ENCODE measurements at regions not wholly inside any gene's neighbourhood (a gene's known extent, or its start where the extent isn't known, plus 50 kb on each side); places are given as distances from the start of the nearest gene placed in this dataset.

- TF ChIP-seq POLR2A (IDR thresholded peaks at IDR 0.05) (no peak), CTCF (IDR thresholded peaks at IDR 0.05) (no peak), POLR2AphosphoS5 (IDR thresholded peaks at IDR 0.05) (no peak)
Measured at GRCh38 chr15:91795235-91795634, 58.3 kb upstream of the SLCO3A1 start.
